HG02943 (cell line): ENCODE measurements at regions not wholly inside any gene's neighbourhood (a gene's known extent, or its start where the extent isn't known, plus 50 kb on each side); places are given as distances from the start of the nearest gene placed in this dataset.
A peak's percentile ranks its signal among the peaks of the same experiment; 100 is the strongest.

Experiments used
- ATAC-seq: cut with Tn5 transposase; IDR thresholded peaks from one replicate; pipeline ENCODE4 v1.9.1; 2021; ENCODE audit warnings: mild to moderate bottlenecking, low read depth, moderate library complexity; ENCODE audit not compliant: unreplicated experiment

GRCh38 chr3:117114517-117115265 lies 405.1 kb downstream of the TUSC7 start:
- ATAC-seq = no peak

- no peak for ATAC-seq
Measured at GRCh38 chr3:117117188-117117936, 407.8 kb downstream of the TUSC7 start.

DNA sequence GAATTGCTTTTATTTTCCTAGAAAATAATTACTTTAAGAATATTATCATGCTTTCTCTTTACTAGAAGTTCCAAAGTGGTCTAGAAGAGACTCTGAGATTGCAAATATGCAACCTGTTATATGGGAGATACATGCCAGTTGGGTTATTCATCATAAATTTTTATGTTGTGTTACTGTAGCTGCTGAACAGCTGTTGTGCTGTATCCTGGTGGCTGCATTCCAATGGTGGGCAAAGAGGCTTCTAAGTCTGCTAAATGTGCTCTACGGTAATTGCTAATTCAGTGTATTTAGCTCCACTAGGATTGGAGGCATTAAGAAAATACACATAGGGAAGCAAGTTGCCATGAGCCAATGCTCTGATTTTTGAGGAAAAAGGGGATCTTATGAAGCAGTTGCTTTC lies 409.0 kb downstream of the TUSC7 start:
- no peak for ATAC-seq

- ATAC-seq = no peak
Measured at GRCh38 chr3:117120014-117120413, 410.4 kb downstream of the TUSC7 start.

DNA sequence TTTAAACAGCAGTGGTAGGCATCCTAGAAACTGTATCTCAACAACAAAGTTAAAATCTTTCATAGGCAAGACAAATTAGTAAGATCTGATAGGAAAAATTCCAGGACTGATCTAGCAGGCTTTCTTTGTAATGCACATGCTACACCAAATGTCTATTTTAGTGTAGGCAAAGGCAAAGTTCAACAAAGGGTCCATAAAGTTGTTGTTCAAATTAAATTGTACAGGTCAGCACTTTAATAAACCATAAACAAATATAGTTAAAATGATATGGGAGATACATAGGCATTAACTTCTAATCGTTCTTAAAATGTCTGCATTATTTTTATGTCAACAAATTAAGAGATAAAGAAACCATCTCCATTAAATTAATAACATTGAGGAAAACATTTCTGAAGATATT lies 413.0 kb downstream of the TUSC7 start:
- no peak for ATAC-seq

DNA sequence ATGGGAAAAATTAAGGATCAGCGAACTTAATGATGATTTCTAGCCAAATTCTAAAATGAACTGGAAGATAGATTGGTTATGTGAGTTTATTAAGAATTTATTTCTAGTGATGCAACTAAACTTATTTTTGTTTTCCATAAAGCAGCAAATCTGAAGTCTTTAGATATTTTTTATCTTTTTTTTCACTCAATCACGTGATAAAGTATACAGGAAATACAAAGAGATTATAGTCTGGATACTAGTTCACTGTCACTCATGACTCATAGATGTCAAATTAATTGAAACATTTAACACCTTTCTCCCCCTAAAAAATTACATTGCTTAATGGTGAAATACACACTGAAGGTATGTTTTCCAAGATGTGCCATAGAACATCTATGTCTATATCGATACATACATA lies 416.9 kb downstream of the TUSC7 start:
- no peak for ATAC-seq

DNA sequence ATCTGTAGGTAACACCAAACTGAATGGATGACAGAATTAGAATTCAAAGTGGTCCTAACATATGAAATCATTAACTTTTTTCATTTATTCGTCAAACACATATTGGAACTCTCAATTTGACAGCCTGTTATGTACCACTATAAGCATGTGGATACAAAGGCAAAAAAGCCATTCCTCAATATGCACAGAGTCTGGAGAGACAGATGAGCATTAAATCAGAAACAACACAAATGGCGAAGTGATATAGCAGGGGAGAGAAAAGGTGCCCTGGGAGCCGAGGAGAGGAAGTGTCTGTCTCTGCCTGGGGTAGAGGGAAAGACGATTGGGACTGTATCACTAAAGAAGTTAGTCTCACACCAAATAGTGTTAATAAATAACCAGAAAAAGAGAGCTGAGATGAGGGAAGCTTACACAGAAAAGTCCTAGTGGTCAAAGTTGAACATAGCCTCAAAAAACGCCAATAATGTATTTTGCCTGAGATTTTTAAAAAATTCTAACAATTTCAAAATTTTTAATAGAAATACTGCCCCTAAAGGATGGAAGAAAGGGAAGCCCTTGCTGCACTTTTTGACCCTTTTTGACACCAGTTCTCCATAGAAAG lies 417.5 kb downstream of the TUSC7 start:
- peak; percentile 63 for ATAC-seq

- no peak for ATAC-seq
Measured at GRCh38 chr3:117128133-117128532, 418.6 kb downstream of the TUSC7 start.

GRCh38 chr3:117128872-117129271 lies 419.3 kb downstream of the TUSC7 start:
- no peak for ATAC-seq

GRCh38 chr3:117129516-117129915 lies 419.9 kb downstream of the TUSC7 start:
- no peak for ATAC-seq

- no peak for ATAC-seq
Measured at GRCh38 chr3:117130222-117130621, 420.6 kb downstream of the TUSC7 start.

- ATAC-seq = no peak
Measured at GRCh38 chr3:117131259-117131658, 421.7 kb downstream of the TUSC7 start.

- ATAC-seq = no peak
Measured at GRCh38 chr3:117133066-117133465, 423.5 kb downstream of the TUSC7 start.

DNA sequence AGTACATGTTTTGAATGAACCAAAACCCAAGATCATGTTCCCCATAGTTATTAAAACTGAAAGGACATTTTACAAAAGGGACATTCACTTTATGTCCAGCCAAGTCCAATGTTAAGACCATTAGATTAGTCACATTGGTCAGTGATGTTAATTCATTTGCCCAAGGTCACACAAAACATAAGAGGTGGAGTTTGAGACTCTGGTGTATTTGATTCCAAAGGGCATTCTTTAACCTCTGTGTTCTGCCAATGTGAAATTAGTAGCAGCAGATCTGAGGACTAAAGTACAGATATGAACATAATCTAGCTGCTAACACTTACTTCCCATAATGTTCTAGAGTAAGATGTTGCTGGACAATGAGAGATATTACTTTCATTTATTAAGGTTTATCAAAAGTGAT lies 425.6 kb downstream of the TUSC7 start:
- ATAC-seq = no peak

- ATAC-seq = no peak
Measured at GRCh38 chr3:117136003-117136402, 426.4 kb downstream of the TUSC7 start.

DNA sequence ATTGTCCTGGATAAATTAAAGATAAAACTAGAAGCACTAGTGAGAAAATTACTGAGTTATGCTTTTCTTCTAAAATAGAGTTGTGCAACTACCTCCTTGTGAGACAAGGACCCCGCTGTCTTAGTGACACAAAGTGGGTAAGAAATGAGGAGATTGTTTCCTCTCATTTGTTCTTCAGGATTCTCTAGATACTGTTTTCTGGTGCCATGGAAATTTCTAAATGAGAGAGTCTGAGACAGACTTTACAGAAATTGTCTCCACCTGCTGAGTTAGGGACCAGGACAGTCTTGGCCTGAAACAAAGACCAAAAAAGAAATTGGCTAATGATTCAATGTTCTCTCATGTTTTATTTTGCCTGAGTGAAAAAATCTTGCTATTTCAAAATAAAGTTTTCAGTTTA lies 427.5 kb downstream of the TUSC7 start:
- no peak for ATAC-seq

GRCh38 chr3:117139681-117140080 lies 430.1 kb downstream of the TUSC7 start:
- no peak for ATAC-seq

DNA sequence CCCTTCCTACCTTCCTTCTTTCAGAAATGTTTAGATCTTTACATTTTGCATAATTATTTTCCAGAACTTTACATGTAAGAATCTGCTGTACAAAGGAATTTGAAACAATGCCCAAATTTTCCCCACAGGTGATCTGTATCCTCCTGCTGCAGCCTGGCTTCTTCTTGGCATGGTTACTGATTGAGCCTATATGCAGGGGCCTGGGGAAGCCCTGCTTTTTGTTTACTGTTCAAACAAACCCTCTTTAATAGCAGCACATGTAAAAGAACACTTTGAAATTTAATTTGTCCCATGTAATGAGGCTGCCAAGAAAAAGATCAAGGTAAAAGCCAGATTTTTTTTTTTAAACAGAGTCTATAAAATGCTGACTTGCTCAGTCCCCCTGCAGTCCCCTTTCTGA lies 432.2 kb downstream of the TUSC7 start:
- ATAC-seq = no peak

- no peak for ATAC-seq
Measured at GRCh38 chr3:117144853-117145252, 435.3 kb downstream of the TUSC7 start.

- ATAC-seq = no peak
Measured at GRCh38 chr3:117145677-117146076, 436.1 kb downstream of the TUSC7 start.

DNA sequence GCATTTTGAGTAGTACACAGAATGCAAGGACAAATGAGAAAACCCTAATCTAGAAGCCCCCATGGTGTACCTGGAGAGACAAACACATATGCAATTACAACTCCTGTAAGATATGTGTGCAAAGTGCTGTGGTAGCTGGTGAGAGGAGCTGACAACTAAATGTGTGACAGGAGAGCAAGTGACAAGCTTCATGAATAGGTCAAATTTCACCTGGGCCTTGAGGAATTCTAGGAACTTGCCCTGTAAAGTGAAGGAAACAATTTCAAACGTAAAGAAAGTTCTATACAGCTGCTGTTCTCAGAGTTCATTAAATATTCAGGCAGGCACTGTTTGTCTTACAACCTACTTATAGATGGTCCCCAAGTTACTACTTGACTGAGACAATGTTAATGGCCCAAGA lies 437.0 kb downstream of the TUSC7 start:
- no peak for ATAC-seq

DNA sequence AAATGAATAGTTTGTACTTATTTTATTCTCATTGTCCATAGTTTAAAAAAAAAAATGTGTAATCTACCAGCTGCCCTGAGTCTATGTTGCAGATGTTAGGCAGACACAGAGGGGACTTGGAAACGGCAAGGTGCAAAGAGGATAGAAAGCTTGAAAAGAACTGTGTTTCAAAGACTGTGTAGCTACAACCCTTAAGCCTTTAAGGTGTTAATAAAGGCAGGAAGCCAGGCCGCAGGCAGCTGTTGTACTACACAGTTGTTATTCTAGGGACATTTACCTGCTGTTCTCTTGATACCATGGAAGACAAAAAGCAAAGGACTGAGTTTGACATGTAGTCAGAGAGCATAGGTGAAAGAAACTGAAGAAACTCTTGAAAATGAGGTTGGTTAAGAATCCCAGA lies 440.0 kb downstream of the TUSC7 start:
- ATAC-seq = no peak
